Osteoblast (primary cell): ENCODE measurements at regions not wholly inside any gene's neighbourhood (a gene's known extent, or its start where the extent isn't known, plus 50 kb on each side); places are given as distances from the start of the nearest gene placed in this dataset.

Experiments
- DNase-seq: peaks from one replicate; pipeline ENCODE4 v3.0.0; 2011; ENCODE audit warnings: low spot score, mixed read lengths; ENCODE audit not compliant: insufficient read length; ENCODE audit errors: missing footprints
- H2AFZ ChIP-seq: 2 replicates; pipeline ENCODE4 v1.6.0; 2011; ENCODE audit warnings: mild to moderate bottlenecking, low read length
- H3K27ac ChIP-seq: 2 replicates; pipeline ENCODE4 v1.5.1; 2011; ENCODE audit warnings: mild to moderate bottlenecking, low read depth, low read length, moderate library complexity
- H3K27me3 ChIP-seq: 2 replicates; pipeline ENCODE4 v1.6.0; 2012; ENCODE audit warnings: mild to moderate bottlenecking, control low read depth, inconsistent platforms, low read length, moderate library complexity; ENCODE audit not compliant: insufficient read depth
- H3K36me3 ChIP-seq: 2 replicates; pipeline ENCODE4 v1.5.1; 2011; ENCODE audit warnings: mild to moderate bottlenecking, low read length, control low read depth, moderate library complexity; ENCODE audit not compliant: insufficient read depth
- H3K4me1 ChIP-seq: 2 replicates; pipeline ENCODE4 v1.5.1; 2011; ENCODE audit warnings: mild to moderate bottlenecking, low read length, control low read depth, moderate library complexity; ENCODE audit not compliant: insufficient read depth
- H3K4me2 ChIP-seq: 2 replicates; pipeline ENCODE4 v1.6.0; 2011; ENCODE audit warnings: mild to moderate bottlenecking, low read length; ENCODE audit not compliant: insufficient read depth
- H3K4me3 ChIP-seq: fragments of 200-600 bp; sonication (generic); 3 replicates; pipeline ENCODE4 v1.5.1; 2012; ENCODE audit warnings: mild to moderate bottlenecking, low read length, inconsistent platforms; ENCODE audit not compliant: insufficient read depth
- H3K79me2 ChIP-seq: 2 replicates; pipeline ENCODE4 v1.6.0; 2012; ENCODE audit warnings: mild to moderate bottlenecking, low read length, control low read depth, inconsistent platforms; ENCODE audit not compliant: insufficient read depth
- H3K9me3 ChIP-seq: 2 replicates; pipeline ENCODE4 v1.5.1; 2011; ENCODE audit warnings: low read depth, low read length, control low read depth
- H4K20me1 ChIP-seq: 2 replicates; pipeline ENCODE4 v1.6.0; 2012; ENCODE audit warnings: mild to moderate bottlenecking, low read length, control low read depth; ENCODE audit not compliant: insufficient read depth
- TF ChIP-seq, protein P1 (sequence below): IDR thresholded peaks from 2 replicates; pipeline ENCODE4 v1.5.1; 2011; ENCODE audit warnings: mild to moderate bottlenecking, low read depth, low read length, moderate library complexity; ENCODE audit errors: extremely low read depth

DNA sequence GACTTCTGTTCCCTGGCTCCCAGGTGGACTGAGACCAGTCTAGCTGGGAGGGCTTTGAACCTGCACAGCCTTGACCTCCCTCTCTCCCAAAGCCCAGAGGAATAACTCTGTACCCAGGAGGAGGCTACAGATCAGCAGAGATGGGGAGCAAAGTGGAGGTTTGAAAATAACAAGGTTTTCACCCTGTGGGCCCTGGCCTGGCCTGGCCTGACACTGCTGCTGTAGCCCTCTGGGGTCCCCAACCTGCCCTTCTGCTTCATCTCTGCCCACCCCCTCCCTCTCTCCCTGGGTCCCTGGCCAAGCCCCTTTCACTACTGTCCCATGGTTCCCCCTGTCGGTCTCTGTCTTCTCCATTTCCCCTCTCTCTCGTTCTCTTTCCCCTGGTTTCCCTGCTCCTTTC, 225.2 kb downstream of the BUD13 start:
- Histone ChIP-seq H3K79me2 (no peaks in the 10 kb centered on the region), H4K20me1 (no peaks in the 10 kb centered on the region), H3K27ac (no peak overlapping the region), H3K4me3 (no peak overlapping the region), H3K9me3 (no peaks in the 10 kb centered on the region), H3K36me3 (no peaks in the 10 kb centered on the region), H2AFZ (no peak overlapping the region), H3K27me3 (no peaks in the 10 kb centered on the region), H3K4me2 (no peak overlapping the region), H3K4me1 (no peaks in the 10 kb centered on the region)
- no peak for DNase-seq
- TF ChIP-seq, protein P1, sequence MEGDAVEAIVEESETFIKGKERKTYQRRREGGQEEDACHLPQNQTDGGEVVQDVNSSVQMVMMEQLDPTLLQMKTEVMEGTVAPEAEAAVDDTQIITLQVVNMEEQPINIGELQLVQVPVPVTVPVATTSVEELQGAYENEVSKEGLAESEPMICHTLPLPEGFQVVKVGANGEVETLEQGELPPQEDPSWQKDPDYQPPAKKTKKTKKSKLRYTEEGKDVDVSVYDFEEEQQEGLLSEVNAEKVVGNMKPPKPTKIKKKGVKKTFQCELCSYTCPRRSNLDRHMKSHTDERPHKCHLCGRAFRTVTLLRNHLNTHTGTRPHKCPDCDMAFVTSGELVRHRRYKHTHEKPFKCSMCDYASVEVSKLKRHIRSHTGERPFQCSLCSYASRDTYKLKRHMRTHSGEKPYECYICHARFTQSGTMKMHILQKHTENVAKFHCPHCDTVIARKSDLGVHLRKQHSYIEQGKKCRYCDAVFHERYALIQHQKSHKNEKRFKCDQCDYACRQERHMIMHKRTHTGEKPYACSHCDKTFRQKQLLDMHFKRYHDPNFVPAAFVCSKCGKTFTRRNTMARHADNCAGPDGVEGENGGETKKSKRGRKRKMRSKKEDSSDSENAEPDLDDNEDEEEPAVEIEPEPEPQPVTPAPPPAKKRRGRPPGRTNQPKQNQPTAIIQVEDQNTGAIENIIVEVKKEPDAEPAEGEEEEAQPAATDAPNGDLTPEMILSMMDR = no peak

DNA sequence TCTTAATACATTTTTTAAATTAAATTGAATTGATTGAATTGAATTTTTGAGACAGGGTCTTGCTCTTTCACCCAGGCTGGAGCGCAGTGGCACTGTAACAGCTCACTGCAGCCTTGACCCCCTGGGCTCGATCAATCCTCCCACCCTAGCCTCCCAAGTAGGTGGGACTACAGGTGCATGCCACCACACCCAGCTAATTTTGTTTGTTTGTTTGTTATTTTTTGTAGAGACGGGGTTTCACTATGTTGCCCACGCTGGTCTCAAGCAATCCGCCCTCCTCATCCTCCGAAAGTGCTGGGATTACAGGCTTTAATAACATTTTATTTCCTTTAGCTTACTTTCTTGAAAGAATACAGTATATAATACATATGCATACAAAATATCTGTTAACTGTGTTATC, 226.9 kb downstream of the BUD13 start:
- Histone ChIP-seq H3K27ac (no peak overlapping the region), H3K4me1 (no peaks in the 10 kb centered on the region), H3K4me2 (no peak overlapping the region), H2AFZ (no peak overlapping the region), H3K36me3 (no peaks in the 10 kb centered on the region), H3K79me2 (no peaks in the 10 kb centered on the region), H4K20me1 (no peaks in the 10 kb centered on the region), H3K4me3 (no peak overlapping the region), H3K9me3 (no peaks in the 10 kb centered on the region), H3K27me3 (no peaks in the 10 kb centered on the region)
- TF ChIP-seq, protein P1 = no peak
- no peak for DNase-seq

DNA sequence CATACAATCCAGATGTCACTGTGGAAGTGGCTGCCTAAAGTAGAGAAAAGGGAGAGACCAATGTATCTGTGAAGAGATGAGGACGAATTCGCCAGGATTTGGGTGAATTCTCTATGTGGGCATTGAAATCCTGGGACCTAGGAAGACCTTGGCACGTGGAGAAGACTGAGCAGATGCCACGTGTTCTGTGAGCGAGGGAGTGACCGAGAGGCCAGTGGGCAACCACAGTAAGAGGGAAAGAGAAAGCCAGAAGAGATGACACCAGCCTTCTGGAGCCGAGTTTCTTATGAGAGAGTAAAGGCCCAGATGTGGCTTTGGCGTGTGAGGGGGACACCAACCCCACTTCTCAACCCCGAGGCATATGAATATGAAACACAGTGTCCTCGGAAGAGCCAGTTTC, 228.1 kb downstream of the BUD13 start:
- H4K20me1 ChIP-seq = no peaks in the 10 kb centered on the region
- H3K4me1 ChIP-seq = no peaks in the 10 kb centered on the region
- no peak overlapping the region for H3K4me3 ChIP-seq
- TF ChIP-seq, protein P1 = no peak
- H3K79me2 ChIP-seq = no peaks in the 10 kb centered on the region
- no peak overlapping the region for H3K4me2 ChIP-seq
- H3K9me3 ChIP-seq = no peaks in the 10 kb centered on the region
- H2AFZ ChIP-seq = no peak overlapping the region
- no peak for DNase-seq
- no peaks in the 10 kb centered on the region for H3K27me3 ChIP-seq
- H3K36me3 ChIP-seq = no peaks in the 10 kb centered on the region
- no peak overlapping the region for H3K27ac ChIP-seq

DNA sequence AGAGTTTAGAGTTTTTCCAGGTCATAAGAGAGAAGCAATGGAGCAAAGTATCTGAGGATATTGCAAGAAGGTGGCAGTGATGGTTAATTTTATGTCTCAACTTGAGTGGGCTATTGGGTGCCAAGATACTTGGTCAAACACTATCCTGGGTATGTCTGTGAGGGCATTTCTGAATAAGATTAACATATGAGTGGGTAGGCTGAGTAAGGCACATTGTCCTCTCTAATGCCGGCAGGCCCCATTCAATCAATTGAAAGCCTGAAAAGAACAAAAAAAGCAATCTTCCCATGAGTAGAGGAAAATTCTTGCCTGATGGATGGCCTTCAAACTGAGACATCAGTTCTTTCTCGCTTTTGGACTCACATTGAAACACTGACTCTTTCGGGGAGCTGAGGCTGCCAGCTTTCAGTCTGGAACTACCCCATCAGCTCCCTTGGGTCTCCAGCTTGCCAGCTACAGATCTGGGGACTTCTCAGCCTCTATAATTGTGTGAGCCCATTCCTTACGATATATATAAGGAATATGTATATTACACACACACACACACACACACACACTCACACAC, 228.8 kb downstream of the BUD13 start:
- Histone ChIP-seq H3K9me3 (no peaks in the 10 kb centered on the region), H3K4me3 (no peak overlapping the region), H4K20me1 (no peaks in the 10 kb centered on the region), H3K27me3 (no peaks in the 10 kb centered on the region), H3K27ac (no peak overlapping the region), H3K36me3 (no peaks in the 10 kb centered on the region), H3K4me2 (no peak overlapping the region), H3K79me2 (no peaks in the 10 kb centered on the region), H3K4me1 (no peaks in the 10 kb centered on the region), H2AFZ (no peak overlapping the region)
- TF ChIP-seq, protein P1 = no peak
- peak; percentile 59 for DNase-seq
